HCT116 (cell line): ENCODE measurements at regions not wholly inside any gene's neighbourhood (a gene's known extent, or its start where the extent isn't known, plus 50 kb on each side); places are given as distances from the start of the nearest gene placed in this dataset.

Experiments
- ATAC-seq: fragments of 200-7000 bp; cut with Tn5 transposase; 2 replicates; pipeline ENCODE4 v1.9.1; 2020; ENCODE audit warnings: mild to moderate bottlenecking, moderate library complexity
- BruUV-seq: library from RNA; stranded (reverse); fragments of 400-500 nt; replicated peaks from 2 replicates; lab custom pipeline; 2021; lab: Mats Ljungman, UMichigan
- CTCF ChIA-PET: fragments of 300-600 bp; sonication (Branson Sonifier 250); formaldehyde crosslinking; loops from one replicate; lab custom pipeline; 2021; ENCODE audit warnings: antibody characterized with exemption; lab: Charles Lee
- POLR2A ChIA-PET: fragments of 300-600, 350-600 bp; sonication (Branson Sonifier 250); formaldehyde crosslinking; loops from one replicate; lab custom pipeline; 2021; ENCODE audit warnings: antibody characterized with exemption; lab: Charles Lee
- RAD21 ChIA-PET, 2 experiments: fragments of 300-600 bp; sonication (Branson Sonifier 250); formaldehyde crosslinking; loops; one replicate each; lab custom pipeline; 2023; ENCODE audit warnings: low total read pairs in 2 of 2; ENCODE audit not compliant: uncharacterized antibody in 2 of 2, unreplicated experiment in 2 of 2, low non-redundant PET in 1 of 2; lab: Charles Lee
- DNase-seq: peaks from one replicate; pipeline ENCODE4 v3.0.0-alpha.2; 2010; ENCODE audit warnings: low read depth, low spot score
- H2AFZ ChIP-seq: fragments of 200-600 bp; shearing (Covaris generic), sonication (generic); 2 replicates; pipeline ENCODE4 v1.6.1; 2017; ENCODE audit warnings: low read depth, mixed run types, mixed read lengths, antibody characterized with exemption, low read length; ENCODE audit not compliant: poor library complexity, severe bottlenecking
- H3K27ac ChIP-seq: 2 replicates; pipeline ENCODE4 v1.5.1; 2012; ENCODE audit warnings: low read depth, low read length
- H3K27me3 ChIP-seq: fragments of 200-600 bp; sonication (generic); 2 replicates; pipeline ENCODE4 v1.6.1; 2016; ENCODE audit warnings: mixed run types, low read length, mixed read lengths; ENCODE audit not compliant: insufficient read depth
- H3K36me3 ChIP-seq, 2 experiments: fragments of 200-500 bp in 1 of 2; fragments of 200-600 bp in 1 of 2; sonication (Bioruptor generic) in 1 of 2; sonication (generic) in 1 of 2; 2 replicates each; pipeline versions ENCODE4 v1.5.1 to v1.6.1; 2014 to 2016; ENCODE audit warnings: low read length in 2 of 2, inconsistent platforms in 1 of 2, mixed read lengths in 1 of 2, mixed run types in 1 of 2; ENCODE audit not compliant: insufficient read depth in 2 of 2, control insufficient read depth in 1 of 2
- H3K4me1 ChIP-seq, 2 experiments: fragments of 200-600 bp in 1 of 2; sonication (generic) in 1 of 2; 2 replicates each; pipeline versions ENCODE4 v1.5.1 to v1.6.1; 2012 to 2017; ENCODE audit warnings: low read length in 2 of 2, inconsistent platforms in 1 of 2, mild to moderate bottlenecking in 1 of 2, mixed read lengths in 1 of 2, mixed run types in 1 of 2, moderate library complexity in 1 of 2; ENCODE audit not compliant: insufficient read depth in 2 of 2, control insufficient read depth in 1 of 2
- H3K4me2 ChIP-seq: fragments of 200-600 bp; sonication (generic); 2 replicates; pipeline ENCODE4 v1.6.1; 2017; ENCODE audit warnings: mixed run types, low read length, mixed read lengths
- H3K4me3 ChIP-seq, 2 experiments: fragments of 200-600 bp in 1 of 2; sonication (generic) in 1 of 2; replicated peaks in 1 of 2; 2 replicates each; pipeline ENCODE4 v1.5.1; 2011 to 2016; ENCODE audit warnings: low read length in 2 of 2, control low read depth in 1 of 2, low read depth in 1 of 2, mild to moderate bottlenecking in 1 of 2, mixed read lengths in 1 of 2, mixed run types in 1 of 2
- H3K79me2 ChIP-seq: fragments of 200-600 bp; sonication (generic); 2 replicates; pipeline ENCODE4 v1.6.1; 2017; ENCODE audit warnings: mild to moderate bottlenecking, mixed run types, low read length, moderate library complexity, mixed read lengths; ENCODE audit not compliant: insufficient read depth
- H3K9ac ChIP-seq: fragments of 200-600 bp; sonication (generic); 2 replicates; pipeline ENCODE4 v1.6.1; 2016; ENCODE audit warnings: low read length, mixed read lengths
- H3K9me2 ChIP-seq: fragments of 200-600 bp; sonication (generic), shearing (Covaris generic); 2 replicates; pipeline ENCODE4 v1.6.1; 2017; ENCODE audit warnings: mixed run types, mild to moderate bottlenecking, moderate library complexity; ENCODE audit not compliant: insufficient read depth
- H3K9me3 ChIP-seq, 2 experiments: fragments of 200-500 bp in 1 of 2; fragments of 200-600 bp in 1 of 2; sonication (Bioruptor generic) in 1 of 2; sonication (generic) in 1 of 2; 2 replicates each; pipeline ENCODE4 v1.6.1; 2014 to 2017; ENCODE audit warnings: low read length in 2 of 2, mixed read lengths in 2 of 2, inconsistent platforms in 1 of 2, low read depth in 1 of 2, mild to moderate bottlenecking in 1 of 2, mixed run types in 1 of 2, moderate library complexity in 1 of 2; ENCODE audit not compliant: control insufficient read depth in 1 of 2, insufficient read depth in 1 of 2
- H4K20me1 ChIP-seq: fragments of 200-600 bp; sonication (generic), shearing (Covaris generic); 2 replicates; pipeline ENCODE4 v1.6.1; 2017; ENCODE audit warnings: mixed run types, mild to moderate bottlenecking, moderate library complexity; ENCODE audit not compliant: insufficient read depth
- EGR1 ChIP-seq: IDR thresholded peaks from 2 replicates; pipeline ENCODE4 v1.6.1; 2012; ENCODE audit warnings: low read depth
- EZH2 ChIP-seq: fragments of 200-600 bp; sonication (generic); IDR thresholded peaks from 2 replicates; pipeline ENCODE4 v1.6.1; 2017; ENCODE audit warnings: antibody characterized with exemption, mixed run types
- EZH2phosphoT487 ChIP-seq: fragments of 200-600 bp; IDR thresholded peaks from 2 replicates; pipeline ENCODE4 v1.6.1; 2018; ENCODE audit warnings: antibody characterized with exemption, borderline replicate concordance
- FOSL1 ChIP-seq: IDR thresholded peaks from 2 replicates; pipeline ENCODE4 v1.6.1; 2012; ENCODE audit warnings: low read depth
- RAD21 ChIP-seq: IDR thresholded peaks from 2 replicates; pipeline ENCODE4 v1.6.1; 2012; ENCODE audit warnings: low read depth, mild to moderate bottlenecking
- SIN3A ChIP-seq: IDR thresholded peaks from 2 replicates; pipeline ENCODE4 v1.6.1; 2012; ENCODE audit warnings: low read depth
- SRF ChIP-seq: IDR thresholded peaks from 2 replicates; pipeline ENCODE4 v1.6.1; 2012; ENCODE audit warnings: low read depth
- TCF7L2 ChIP-seq: IDR thresholded peaks from 2 replicates; pipeline ENCODE4 v1.7.0; 2011; ENCODE audit warnings: borderline replicate concordance, inconsistent platforms; ENCODE audit not compliant: insufficient read depth, insufficient read length; ENCODE audit errors: extremely low read depth
- ZNF274 ChIP-seq: fragments of 200-500 bp; sonication (Bioruptor generic); IDR thresholded peaks from 2 replicates; pipeline ENCODE4 v1.6.1; 2014; ENCODE audit warnings: mild to moderate bottlenecking, low read depth, low read length, inconsistent platforms
- intact Hi-C: fragments of 100-400 bp; cut with micrococcal nuclease; formaldehyde crosslinking; loops from 2 replicates; pipeline ENCODE4 v1.10.0; 2022
- TF ChIP-seq, protein P1 (sequence below): IDR thresholded peaks from 2 replicates; pipeline ENCODE4 v1.6.1; 2012; ENCODE audit warnings: low read depth
- TF ChIP-seq, protein P2 (sequence below): IDR thresholded peaks from 2 replicates; pipeline ENCODE4 v1.6.1; 2012
- TF ChIP-seq, protein P3 (sequence below): IDR thresholded peaks from 2 replicates; pipeline ENCODE4 v1.6.1; 2012
- TF ChIP-seq, protein P4 (sequence below): IDR thresholded peaks from 2 replicates; pipeline ENCODE4 v1.6.1; 2011; ENCODE audit warnings: mild to moderate bottlenecking, low read length, moderate library complexity; ENCODE audit not compliant: insufficient replicate concordance; ENCODE audit errors: extremely low read depth

DNA sequence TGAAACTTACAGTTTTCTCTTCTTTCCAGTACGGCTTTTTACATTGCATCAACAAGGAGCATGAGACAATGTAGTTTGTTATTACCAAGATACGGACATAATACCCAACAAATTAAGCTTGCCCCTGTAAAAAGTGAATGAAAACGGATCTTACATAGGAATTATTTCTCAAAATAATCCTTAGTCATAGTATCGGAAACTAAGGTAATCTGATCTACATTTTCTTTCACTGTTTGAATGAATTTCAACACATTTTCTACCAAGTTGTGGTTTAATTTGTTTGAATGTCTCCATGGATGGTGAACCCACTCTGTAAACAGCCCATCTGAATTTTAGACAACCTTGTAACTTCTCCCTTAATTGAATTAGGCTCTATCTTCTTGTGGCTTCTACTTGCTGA is 90.5 kb downstream of the INHBA start:
- H3K9ac ChIP-seq = no peak overlapping the region
- no peaks in the 10 kb centered on the region for H3K4me1 ChIP-seq
- ATAC-seq (no peak), DNase-seq (no peak)
- no peaks in the 10 kb centered on the region for H4K20me1 ChIP-seq
- H3K4me2 ChIP-seq = no peak overlapping the region
- no peaks in the 10 kb centered on the region for H3K27me3 ChIP-seq
- no peak for TF ChIP-seq TCF7L2
- TF ChIP-seq, protein P1, sequence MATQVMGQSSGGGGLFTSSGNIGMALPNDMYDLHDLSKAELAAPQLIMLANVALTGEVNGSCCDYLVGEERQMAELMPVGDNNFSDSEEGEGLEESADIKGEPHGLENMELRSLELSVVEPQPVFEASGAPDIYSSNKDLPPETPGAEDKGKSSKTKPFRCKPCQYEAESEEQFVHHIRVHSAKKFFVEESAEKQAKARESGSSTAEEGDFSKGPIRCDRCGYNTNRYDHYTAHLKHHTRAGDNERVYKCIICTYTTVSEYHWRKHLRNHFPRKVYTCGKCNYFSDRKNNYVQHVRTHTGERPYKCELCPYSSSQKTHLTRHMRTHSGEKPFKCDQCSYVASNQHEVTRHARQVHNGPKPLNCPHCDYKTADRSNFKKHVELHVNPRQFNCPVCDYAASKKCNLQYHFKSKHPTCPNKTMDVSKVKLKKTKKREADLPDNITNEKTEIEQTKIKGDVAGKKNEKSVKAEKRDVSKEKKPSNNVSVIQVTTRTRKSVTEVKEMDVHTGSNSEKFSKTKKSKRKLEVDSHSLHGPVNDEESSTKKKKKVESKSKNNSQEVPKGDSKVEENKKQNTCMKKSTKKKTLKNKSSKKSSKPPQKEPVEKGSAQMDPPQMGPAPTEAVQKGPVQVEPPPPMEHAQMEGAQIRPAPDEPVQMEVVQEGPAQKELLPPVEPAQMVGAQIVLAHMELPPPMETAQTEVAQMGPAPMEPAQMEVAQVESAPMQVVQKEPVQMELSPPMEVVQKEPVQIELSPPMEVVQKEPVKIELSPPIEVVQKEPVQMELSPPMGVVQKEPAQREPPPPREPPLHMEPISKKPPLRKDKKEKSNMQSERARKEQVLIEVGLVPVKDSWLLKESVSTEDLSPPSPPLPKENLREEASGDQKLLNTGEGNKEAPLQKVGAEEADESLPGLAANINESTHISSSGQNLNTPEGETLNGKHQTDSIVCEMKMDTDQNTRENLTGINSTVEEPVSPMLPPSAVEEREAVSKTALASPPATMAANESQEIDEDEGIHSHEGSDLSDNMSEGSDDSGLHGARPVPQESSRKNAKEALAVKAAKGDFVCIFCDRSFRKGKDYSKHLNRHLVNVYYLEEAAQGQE = no peak
- no peak for TF ChIP-seq RAD21
- TF ChIP-seq, protein P2, sequence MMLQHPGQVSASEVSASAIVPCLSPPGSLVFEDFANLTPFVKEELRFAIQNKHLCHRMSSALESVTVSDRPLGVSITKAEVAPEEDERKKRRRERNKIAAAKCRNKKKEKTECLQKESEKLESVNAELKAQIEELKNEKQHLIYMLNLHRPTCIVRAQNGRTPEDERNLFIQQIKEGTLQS = no peak
- TF ChIP-seq EZH2 = no peak
- TF ChIP-seq SRF = no peak
- TF ChIP-seq ZNF274 = no peak
- TF ChIP-seq SIN3A = no peak
- TF ChIP-seq, protein P3, sequence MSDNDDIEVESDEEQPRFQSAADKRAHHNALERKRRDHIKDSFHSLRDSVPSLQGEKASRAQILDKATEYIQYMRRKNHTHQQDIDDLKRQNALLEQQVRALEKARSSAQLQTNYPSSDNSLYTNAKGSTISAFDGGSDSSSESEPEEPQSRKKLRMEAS = no peak
- TF ChIP-seq EGR1 = no peak
- TF ChIP-seq FOSL1 = no peak
- no peak for TF ChIP-seq EZH2phosphoT487
- TF ChIP-seq, protein P4, sequence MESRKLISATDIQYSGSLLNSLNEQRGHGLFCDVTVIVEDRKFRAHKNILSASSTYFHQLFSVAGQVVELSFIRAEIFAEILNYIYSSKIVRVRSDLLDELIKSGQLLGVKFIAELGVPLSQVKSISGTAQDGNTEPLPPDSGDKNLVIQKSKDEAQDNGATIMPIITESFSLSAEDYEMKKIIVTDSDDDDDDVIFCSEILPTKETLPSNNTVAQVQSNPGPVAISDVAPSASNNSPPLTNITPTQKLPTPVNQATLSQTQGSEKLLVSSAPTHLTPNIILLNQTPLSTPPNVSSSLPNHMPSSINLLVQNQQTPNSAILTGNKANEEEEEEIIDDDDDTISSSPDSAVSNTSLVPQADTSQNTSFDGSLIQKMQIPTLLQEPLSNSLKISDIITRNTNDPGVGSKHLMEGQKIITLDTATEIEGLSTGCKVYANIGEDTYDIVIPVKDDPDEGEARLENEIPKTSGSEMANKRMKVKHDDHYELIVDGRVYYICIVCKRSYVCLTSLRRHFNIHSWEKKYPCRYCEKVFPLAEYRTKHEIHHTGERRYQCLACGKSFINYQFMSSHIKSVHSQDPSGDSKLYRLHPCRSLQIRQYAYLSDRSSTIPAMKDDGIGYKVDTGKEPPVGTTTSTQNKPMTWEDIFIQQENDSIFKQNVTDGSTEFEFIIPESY = no peak
- no peaks in the 10 kb centered on the region for H3K79me2 ChIP-seq
- H3K27ac ChIP-seq = no peak overlapping the region
- RAD21 ChIA-PET = no interaction called here
- POLR2A ChIA-PET = no interaction called here
- H2AFZ ChIP-seq = no peak overlapping the region
- intact Hi-C loops = no loop called here
- H3K4me3 ChIP-seq = no peak overlapping the region
- H3K36me3 ChIP-seq = no peaks in the 10 kb centered on the region
- no peaks in the 10 kb centered on the region; a peak in 1 of 4 replicates for H3K9me3 ChIP-seq
- no peaks in the 10 kb centered on the region for H3K9me2 ChIP-seq
- no TSS peak for BruUV-seq
- CTCF ChIA-PET = no interaction called here
